Cardiac muscle cell (in vitro differentiated cells and primary cell): ENCODE measurements at regions not wholly inside any gene's neighbourhood (a gene's known extent, or its start where the extent isn't known, plus 50 kb on each side); places are given as distances from the start of the nearest gene placed in this dataset.

Experiments
- DNase-seq, 2 donors: peaks; one replicate each; pipeline versions ENCODE4 v3.0.0 to v3.0.0-alpha.2; 2010 to 2017; ENCODE audit warnings: low read depth in 1 of 2, low spot score in 1 of 2
- H3K27ac ChIP-seq: fragments of 200-600 bp; sonication (generic); 2 replicates; pipeline ENCODE4 v1.5.1; 2016
- H3K27me3 ChIP-seq: fragments of 200-600 bp; sonication (generic); 2 replicates; pipeline ENCODE4 v1.6.0; 2016; ENCODE audit warnings: control low read depth
- H3K36me3 ChIP-seq: fragments of 200-600 bp; sonication (generic); 2 replicates; pipeline ENCODE4 v1.5.1; 2016; ENCODE audit warnings: control low read depth
- H3K4me1 ChIP-seq: fragments of 200-600 bp; sonication (generic); 2 replicates; pipeline ENCODE4 v1.8.1; 2017; ENCODE audit warnings: low read depth, mild to moderate bottlenecking, mixed run types
- H3K4me3 ChIP-seq: fragments of 200-600 bp; sonication (generic); 2 replicates; pipeline ENCODE4 v1.5.1; 2016; ENCODE audit warnings: mild to moderate bottlenecking
- H3K9me3 ChIP-seq: fragments of 200-600 bp; sonication (generic); 2 replicates; pipeline ENCODE4 v1.5.1; 2017; ENCODE audit warnings: low read depth, mild to moderate bottlenecking, control low read depth
- TF ChIP-seq, protein P1 (sequence below): IDR thresholded peaks from 2 replicates; pipeline ENCODE4 v1.5.1; 2012; ENCODE audit warnings: low read depth, mild to moderate bottlenecking, low read length

DNA sequence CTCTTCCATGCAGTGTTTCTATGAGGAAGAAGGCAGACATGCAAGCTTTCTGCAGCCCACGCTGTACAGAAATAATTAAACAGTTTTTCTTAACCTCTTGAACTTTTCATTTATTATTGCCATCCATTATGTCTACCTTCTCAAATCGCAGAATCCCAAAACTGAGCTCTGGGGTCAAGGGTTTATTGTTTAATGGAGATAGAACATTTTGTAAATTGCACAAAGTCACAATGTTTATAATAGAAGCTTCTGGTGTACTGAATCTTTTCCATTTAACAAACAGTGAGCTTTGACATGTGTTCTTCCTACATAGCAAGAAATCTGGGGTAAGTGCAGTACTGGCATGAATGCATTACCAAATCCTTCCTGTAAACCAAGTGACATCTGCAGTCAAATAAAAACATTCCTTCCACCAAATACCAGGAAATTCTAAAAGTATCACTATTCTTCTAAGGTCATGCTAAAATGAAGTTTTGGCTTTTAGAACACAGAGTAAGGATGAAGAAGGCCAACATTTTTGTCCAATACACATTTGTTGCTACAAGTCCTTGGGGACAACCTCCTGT, 385.3 kb upstream of the DDHD1 start:
- no peaks in the 10 kb centered on the region for H3K27me3 ChIP-seq
- H3K4me1 ChIP-seq, result peaks cover 8% of the 10 kb centered on the region
- TF ChIP-seq, protein P1, sequence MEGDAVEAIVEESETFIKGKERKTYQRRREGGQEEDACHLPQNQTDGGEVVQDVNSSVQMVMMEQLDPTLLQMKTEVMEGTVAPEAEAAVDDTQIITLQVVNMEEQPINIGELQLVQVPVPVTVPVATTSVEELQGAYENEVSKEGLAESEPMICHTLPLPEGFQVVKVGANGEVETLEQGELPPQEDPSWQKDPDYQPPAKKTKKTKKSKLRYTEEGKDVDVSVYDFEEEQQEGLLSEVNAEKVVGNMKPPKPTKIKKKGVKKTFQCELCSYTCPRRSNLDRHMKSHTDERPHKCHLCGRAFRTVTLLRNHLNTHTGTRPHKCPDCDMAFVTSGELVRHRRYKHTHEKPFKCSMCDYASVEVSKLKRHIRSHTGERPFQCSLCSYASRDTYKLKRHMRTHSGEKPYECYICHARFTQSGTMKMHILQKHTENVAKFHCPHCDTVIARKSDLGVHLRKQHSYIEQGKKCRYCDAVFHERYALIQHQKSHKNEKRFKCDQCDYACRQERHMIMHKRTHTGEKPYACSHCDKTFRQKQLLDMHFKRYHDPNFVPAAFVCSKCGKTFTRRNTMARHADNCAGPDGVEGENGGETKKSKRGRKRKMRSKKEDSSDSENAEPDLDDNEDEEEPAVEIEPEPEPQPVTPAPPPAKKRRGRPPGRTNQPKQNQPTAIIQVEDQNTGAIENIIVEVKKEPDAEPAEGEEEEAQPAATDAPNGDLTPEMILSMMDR, result no peak
- no peaks in the 10 kb centered on the region for H3K9me3 ChIP-seq
- no peak overlapping the region for H3K27ac ChIP-seq
- no peak overlapping the region for H3K4me3 ChIP-seq
- no peak for DNase-seq
- H3K36me3 ChIP-seq, result no peaks in the 10 kb centered on the region

DNA sequence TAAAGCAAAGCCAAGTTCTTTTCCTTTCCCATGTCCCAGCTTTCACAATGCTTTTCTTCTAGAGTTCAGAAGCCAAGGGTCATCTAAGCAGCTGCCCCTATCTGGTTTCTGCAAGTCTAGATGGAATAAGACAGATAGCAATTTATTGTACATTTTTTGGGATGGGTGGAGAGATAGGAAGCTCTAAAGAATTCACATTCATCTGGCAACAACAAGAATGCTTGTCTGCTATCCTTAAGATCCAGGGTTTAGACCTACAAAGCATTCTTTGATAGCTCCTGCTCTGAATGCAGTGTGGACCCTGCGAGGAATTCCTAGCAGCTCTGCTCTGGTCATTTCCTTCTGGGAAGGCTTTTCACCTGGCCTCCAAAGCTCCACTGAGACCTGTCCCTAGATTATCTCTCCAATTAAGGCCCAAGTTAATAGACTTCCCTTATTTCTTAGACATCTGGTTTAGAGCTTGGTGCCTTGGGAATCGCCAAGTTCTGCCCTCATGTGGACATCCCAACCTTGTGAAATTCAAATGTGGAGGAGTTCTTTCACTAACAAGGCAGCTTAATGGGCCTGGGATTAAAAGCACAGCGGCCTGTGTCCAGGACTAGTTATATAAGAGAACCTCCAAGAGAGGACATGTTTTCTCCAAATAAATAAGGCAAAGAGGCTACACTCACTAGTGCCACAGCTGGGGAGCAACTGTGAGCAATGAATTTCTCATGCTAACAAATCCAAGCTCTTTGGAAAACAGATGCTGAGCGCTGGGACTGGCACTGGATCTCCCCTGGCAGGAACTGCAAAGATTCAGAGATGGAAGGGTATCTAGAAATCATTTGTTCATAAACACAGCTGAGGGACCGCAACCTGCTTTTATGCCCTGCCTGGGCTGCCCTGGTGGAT, 384.5 kb upstream of the DDHD1 start:
- H3K4me1 ChIP-seq, result peaks cover 2% of the 10 kb centered on the region
- peak in 1 of 2 donors; percentile 9 for DNase-seq
- no peak overlapping the region for H3K4me3 ChIP-seq
- no peaks in the 10 kb centered on the region for H3K27me3 ChIP-seq
- no peaks in the 10 kb centered on the region for H3K9me3 ChIP-seq
- TF ChIP-seq, protein P1, result no peak
- no peak overlapping the region for H3K27ac ChIP-seq
- no peaks in the 10 kb centered on the region for H3K36me3 ChIP-seq

DNA sequence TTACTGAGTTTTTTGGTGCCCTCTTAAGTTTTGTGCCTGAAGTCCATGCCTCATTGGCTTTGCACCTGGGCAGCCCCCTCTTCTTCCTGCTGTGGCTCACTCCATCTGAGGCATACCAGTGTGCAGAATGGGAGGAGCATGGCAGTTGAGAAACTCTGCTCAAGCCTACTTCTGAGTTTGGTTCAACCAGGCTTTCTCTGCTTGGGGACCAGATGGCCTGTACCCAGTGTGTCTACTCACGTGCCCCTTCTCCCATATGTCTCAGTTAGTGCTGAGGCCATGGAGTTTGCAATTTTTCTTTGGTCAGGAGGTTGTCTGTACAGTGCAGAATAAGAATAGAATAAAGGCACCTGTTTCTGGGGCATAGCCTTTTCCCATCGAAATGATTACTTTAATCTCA, 383.3 kb upstream of the DDHD1 start:
- H3K27ac ChIP-seq, result no peak overlapping the region

DNA sequence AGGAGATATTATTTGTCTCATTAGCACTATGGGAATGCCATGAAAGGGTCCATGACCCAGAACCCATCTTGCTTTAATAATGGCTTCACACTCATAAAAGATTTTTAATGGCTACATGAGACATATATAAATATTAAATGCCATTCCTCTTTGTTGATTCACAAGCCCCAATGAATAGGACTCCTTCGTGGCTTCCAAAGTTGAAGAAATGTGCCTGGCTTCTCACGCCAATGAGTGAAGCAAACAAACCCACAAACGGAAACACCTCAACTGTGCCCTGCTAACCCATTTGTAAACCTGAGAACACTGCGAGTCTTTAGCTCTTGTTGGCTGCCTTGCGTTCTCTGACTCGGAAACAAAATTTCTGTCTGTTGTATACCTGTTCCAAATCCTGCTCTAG, 381.7 kb upstream of the DDHD1 start:
- H3K27ac ChIP-seq, result no peak overlapping the region

More for the DNA sequence above, 383.3 kb upstream of the DDHD1 start:
- no peaks in the 10 kb centered on the region for H3K36me3 ChIP-seq
- TF ChIP-seq, protein P1, result no peak
- H3K4me1 ChIP-seq, result no peaks in the 10 kb centered on the region
- H3K4me3 ChIP-seq, result no peak overlapping the region
- no peak for DNase-seq
- H3K9me3 ChIP-seq, result no peaks in the 10 kb centered on the region
- no peaks in the 10 kb centered on the region for H3K27me3 ChIP-seq

DNA sequence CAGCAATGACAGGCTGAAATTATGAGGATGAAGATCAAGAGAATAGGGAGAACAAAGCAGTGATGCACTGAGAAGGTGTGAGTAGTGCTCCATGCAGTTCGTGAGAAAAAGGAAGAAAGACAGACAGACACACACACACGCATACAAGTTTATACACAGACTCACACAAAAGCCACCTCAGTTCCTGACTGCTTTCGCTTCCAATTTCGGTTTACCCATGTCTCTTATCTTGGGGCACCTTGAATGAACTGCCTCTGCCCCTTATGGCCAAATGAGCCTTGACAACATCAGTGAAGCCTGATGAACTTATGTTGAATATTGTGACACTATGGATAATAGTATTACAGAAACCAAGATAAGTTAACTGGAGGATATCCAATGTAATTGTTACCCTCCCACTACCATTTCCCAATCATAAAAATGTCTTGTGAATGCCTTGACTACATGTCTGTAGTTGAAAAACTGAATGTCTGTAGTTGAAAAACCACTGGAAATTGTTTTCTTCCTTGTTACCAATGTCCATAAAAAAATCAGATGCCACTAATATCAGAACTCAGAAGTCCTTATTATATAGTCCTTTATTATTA, 380.4 kb upstream of the DDHD1 start:
- H3K9me3 ChIP-seq, result no peaks in the 10 kb centered on the region
- H3K4me1 ChIP-seq, result no peaks in the 10 kb centered on the region
- DNase-seq, result peak in 1 of 2 donors; percentile 57
- no peak overlapping the region for H3K27ac ChIP-seq
- H3K36me3 ChIP-seq, result no peaks in the 10 kb centered on the region
- H3K4me3 ChIP-seq, result no peak overlapping the region
- TF ChIP-seq, protein P1, result no peak
- peaks cover under 1% of the 10 kb centered on the region for H3K27me3 ChIP-seq

More for the DNA sequence above, 381.7 kb upstream of the DDHD1 start:
- Histone ChIP-seq H3K36me3 (no peaks in the 10 kb centered on the region), H3K4me1 (no peaks in the 10 kb centered on the region), H3K4me3 (no peak overlapping the region), H3K9me3 (no peaks in the 10 kb centered on the region), H3K27me3 (no peaks in the 10 kb centered on the region)
- TF ChIP-seq, protein P1, result no peak
- no peak for DNase-seq
